GM18507 (cell line): ENCODE measurements at regions not wholly inside any gene's neighbourhood (a gene's known extent, or its start where the extent isn't known, plus 50 kb on each side); places are given as distances from the start of the nearest gene placed in this dataset.

Source experiments
- DNase-seq: peaks from one replicate; pipeline ENCODE4 v3.0.0; 2011; ENCODE audit warnings: low read depth; ENCODE audit not compliant: insufficient read length; ENCODE audit errors: extremely low spot score
- FAIRE-seq: peaks from 2 replicates; lab custom pipeline; 2011; peaks lifted over from hg19 to GRCh38; lab: Jason Lieb, UNC

DNA sequence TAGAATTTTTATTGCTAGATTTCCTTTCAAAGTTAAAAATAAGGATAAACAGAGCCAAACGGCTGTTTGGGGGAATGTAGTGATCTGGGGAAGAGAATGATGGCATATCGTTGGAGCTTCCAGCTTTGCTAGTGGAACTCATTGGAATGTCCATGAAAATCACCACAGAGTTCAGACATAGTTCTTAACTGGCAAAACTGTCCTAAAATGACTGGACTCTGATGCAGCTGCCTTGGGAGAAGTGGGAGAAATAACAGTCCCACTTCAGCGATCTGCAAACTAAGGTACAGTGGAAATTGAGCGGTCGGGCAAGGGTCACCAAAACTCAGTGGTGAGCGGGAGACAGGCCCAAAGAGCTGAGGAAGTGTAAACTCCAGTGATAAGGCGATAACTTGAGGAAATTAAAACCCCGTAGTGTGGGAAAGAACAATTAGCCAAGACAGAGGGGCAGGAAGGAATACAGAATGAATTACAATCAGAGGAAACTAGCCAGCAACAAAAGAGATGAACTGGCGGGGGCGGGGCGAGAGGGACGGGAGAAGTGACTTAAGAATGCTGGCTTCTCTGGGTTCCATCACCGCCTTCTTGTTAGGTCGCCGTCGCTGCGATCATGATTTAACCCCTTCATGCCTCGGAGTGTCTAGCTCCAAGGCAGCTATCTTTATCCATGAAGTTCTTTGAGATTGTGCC, 89.8 kb upstream of the ARHGAP29 start:
- FAIRE-seq = no peak
- no peak for DNase-seq

DNA sequence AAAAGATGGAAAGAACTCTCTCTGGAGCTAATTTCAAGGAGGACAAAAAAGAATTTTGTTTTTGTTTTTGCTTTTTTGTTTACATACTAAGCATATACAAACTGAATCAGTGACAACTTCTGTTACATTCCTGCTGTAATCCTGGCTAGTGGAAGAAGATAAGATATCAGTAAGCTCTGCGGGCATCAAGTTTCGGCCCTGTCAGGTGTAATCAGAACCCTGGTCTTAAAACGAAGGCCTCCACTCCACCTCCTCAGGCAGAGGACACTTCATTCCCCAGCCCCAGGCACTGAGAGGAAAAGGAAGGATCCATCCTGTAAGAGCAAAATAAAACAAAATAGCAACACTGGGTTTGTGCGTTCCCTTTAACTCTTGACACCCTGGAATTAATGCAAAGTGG, 88.9 kb upstream of the ARHGAP29 start:
- DNase-seq (no peak), FAIRE-seq (no peak)

DNA sequence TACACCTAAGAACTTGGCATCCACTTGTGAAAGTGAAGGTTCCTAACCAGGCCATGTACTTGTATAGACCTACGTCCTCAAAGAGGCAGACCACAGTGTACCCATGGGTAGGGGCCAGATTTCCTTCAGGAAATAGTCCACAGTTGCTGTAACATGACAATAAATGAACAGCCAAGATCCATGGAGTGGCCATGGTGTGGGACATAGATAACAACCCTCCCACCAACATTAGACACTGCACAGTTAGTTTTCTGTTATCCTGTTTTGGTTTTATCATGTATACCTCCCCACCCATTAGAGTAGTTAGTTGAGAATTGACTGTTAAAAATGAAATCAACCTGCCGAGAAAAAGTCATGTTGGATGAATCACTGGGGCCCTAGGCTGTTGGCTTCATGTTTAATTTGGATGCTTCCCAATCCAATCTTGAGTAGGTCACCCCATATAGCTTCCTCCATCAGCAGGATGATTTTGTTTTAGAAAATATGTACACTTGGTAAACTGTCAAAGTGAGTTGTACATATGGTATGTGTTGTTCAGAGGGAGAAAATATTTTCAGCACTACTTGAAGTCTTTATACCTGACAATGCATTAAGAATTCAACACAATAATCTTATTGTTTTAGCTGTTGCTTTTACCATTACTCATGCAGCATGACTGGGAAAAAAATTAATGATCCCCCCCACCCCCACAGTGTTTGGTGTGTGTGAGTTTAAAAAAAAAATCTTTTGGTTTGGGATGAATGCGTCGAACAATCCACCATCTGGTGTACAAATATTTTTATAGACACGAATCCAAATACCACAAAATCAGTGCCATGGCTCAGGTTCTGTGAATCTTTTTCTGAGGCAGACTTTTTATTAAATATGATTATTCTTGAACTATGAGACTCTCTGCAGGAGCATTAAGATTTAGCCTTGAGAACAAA, 88.3 kb upstream of the ARHGAP29 start:
- no peak for DNase-seq
- no peak for FAIRE-seq

DNA sequence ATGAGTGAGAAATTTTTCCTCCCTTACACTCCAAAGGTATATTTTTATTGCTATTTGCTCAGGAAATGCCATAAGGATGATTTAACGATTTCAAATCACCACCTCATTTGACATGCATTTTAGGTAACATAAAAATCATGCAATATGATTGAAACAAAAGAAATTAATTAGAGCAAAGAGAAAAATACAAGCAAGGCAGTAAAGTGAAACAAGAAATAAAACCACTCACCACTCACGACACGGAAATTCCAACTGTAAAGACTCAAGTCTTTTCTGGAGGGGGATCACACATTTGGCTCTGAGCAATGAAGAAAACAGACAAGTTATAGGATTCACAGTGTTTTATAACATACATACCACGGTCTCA, 86.8 kb upstream of the ARHGAP29 start:
- DNase-seq = no peak
- no peak for FAIRE-seq

DNA sequence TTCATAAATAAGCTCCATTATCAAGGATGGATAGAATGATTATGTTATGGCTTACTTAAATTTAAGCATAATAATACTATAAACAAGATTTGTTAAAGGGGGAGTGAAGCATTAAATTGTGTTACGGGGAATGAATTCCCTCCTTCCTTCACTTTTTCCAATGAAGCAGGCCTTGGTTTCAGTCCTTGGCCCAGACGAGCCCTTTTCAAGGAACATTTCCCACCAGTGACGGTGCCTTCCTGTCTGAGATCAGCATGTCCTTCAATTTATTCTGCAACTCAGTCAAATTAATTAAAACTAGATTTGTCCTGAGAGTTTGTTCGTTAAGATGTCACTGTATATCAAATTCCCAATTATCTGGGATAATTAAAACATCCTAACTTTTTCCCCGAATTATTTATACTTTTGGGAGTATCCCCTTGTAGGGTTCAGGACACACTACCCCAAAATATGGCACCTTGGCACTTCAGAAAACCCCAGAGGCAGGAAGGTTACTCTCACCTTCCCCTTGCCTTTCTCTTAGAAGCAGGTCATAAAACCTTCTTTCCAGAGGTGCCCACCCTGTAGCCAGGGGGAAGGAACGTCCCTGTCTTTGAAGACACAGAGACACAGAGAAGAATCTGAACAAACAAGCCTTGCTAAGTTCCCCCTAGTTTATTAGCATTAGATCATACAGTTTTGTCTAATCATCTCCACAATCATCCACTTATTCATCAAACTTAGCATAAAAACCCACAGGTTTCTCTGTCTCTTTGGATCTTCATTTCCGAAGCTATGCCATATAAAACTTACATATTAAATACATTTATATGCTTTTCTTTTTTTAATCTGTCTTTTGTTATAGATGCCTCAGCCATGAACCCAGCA, 86.2 kb upstream of the ARHGAP29 start:
- DNase-seq = no peak
- FAIRE-seq = no peak

DNA sequence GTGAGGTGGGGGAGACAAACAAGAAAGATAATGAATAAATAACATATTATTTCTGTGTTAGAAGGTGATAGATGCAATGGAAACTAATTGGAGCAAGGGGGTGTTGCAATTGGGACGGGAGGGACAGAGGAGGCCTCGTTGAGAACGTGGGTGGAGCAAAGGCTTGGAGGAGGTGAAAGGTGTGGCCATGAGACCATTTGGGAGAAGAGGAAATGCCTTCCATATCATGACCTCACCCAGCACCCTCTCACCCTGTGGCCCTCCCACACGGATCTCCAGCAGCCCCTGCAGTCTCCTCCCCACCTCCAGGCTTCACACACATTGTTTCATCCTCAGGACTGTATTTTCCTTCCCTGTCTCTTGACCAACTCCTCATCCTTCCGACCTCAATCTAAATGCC, 85.3 kb upstream of the ARHGAP29 start:
- FAIRE-seq (no peak), DNase-seq (no peak)

DNA sequence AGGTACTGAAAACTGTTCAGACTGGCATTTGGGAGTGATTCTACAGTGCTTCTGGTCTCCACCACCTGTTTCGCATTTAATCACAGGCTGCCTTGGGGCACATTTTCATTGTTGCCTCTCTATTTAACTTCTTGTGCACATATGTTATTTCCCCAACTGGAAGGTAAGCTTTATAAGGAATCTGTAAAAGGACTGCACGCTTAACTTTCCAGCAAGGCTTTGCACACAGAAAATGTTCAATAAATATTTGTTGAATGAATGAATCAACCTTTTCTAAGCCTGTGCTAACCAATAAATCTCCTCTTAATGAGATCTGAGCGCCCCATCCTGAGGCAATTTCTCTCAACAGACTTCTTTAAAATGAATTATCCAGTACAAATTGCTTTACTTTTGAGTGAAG, 84.3 kb upstream of the ARHGAP29 start:
- no peak for FAIRE-seq
- DNase-seq = no peak

DNA sequence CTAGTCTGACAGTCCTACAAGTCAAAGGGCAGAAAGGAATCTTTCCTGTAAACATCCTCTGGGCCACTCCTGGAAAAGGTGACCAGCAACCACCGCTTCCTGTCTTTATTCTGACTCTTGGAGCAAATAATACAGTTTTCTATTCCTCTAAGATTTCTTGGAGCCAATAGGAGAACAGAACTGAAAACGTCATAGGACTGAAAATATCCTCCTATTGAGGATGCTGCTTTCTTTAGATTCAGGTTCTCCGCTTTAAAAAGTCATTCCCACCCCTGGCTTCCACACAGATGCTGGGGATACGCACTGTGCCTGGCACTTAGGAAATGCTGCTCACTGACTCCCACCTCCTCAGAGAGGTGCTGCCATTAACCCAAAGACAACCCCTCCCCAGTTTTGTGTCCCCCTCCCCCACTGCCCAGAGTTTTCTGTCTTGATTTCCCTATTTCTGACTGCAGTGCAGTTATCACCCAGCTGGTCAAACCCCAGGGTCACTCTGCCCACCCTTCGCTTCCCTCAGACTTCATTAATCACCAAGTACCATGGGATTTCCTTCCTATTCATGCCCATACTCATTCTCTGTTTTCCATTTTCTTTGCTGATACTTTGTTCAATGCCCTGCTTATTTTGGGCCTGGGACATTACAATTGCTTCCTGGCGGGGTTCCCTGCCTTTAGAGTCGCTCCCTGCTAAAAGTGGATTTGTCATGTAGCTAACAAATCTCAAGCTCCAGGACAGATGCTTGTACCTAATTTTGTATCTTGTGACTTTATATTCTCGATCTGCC, 82.1 kb upstream of the ARHGAP29 start:
- DNase-seq (no peak), FAIRE-seq (no peak)

DNA sequence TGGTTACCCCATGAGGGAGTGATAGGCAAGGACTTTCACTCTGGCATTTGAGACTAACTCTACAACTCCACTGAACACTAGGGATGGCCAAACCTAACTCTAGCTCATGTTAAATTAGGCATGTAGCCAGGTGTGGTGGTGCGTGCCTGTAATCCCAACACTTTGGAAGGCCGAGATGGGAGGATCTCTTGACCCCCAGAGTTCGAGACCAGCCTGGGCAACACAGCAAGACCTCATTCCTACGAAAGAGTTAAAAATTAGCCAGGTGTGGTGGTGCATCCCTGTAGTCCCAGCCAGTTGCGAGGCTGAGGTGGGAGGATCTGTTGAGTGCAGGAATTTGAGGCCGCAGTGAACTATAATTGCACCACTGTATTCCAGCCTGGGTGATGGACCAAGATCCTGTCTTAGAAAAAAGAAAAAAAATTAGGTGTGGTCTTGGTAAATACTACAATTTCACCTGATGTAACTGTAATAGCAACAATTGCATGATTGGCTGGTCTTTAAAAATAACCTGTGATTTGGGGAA, 81.2 kb upstream of the ARHGAP29 start:
- FAIRE-seq (no peak), DNase-seq (no peak)

DNA sequence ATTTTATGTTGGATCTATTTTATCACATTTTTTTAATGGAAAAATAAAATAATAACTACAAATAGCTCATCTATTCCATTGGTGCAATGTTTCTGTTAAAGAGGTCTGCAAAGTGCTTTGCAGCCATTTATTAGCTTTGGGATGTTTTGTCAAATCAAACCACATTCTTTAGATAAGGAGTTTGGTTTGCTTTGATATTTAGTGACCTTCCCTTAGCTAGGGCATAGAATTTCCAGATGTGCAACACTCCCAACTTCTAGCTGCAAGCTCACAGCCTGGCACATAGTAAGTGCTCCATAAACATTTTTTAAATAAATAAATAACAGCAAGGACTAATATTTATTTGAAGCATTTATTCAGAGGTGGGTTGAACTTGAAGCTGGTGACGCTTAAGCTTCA, 80.4 kb upstream of the ARHGAP29 start:
- no peak for FAIRE-seq
- DNase-seq = no peak

DNA sequence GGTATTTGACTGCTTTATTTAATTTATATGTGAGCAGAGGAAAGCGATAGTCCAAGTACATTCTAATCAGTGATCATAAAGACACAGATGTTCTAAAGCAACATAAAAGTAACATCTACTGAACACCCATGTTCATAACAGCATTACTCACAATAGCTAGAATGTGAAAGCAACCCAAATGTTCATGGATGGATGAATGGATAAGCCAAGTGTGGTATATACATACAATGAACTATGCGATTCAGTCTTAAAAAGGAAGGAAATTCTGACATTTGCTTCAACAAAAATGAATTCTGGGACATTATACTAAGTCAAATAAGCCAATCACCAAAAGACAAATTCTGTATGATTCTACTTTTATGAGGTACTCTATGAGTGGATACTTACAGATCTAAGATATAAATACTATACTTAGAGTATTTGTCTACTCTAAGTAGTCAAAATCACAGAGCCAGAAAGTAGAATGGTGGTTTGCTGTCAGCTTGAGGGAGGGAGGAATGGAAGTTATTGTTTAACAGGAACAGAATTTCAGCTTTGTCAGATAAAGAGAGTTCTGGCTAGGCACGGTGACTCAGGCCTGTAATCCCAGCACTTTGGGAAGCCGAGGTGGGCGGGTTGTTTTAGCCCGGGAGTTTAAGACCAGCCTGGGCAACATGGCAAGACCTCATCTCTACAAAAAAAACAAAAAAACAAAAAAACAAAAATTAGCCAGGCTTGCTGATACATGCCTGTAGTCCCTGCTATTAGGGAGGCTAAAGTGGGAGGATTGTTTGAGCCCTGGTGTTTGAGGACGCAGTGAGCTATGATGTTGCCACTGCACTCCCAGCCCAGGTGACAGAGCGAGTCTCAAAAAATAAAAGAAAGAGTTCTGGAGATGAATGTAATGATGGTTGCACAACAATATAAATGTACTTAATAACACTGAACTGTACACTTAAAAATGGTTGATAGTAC, 79.7 kb upstream of the ARHGAP29 start:
- FAIRE-seq (no peak), DNase-seq (no peak)

DNA sequence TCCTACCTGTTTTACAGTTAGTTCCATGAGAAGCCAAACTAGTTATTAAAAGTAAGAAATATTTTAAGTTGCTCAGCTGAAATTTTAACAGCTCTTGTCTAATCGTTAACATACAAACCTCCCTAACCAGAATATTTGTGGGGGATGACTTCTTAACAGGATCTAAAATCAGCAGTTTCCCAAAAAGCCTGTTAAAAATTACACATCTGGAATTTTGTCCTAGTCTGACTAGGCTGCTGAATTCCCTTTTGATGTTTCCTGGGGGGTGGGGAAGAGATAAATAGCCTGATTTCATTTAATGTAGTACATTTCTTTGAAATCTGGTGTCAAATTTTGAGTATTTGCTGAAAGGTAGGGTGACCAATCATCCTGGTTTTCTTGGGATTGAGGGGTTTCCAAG, 78.8 kb upstream of the ARHGAP29 start:
- DNase-seq = no peak
- FAIRE-seq = no peak

DNA sequence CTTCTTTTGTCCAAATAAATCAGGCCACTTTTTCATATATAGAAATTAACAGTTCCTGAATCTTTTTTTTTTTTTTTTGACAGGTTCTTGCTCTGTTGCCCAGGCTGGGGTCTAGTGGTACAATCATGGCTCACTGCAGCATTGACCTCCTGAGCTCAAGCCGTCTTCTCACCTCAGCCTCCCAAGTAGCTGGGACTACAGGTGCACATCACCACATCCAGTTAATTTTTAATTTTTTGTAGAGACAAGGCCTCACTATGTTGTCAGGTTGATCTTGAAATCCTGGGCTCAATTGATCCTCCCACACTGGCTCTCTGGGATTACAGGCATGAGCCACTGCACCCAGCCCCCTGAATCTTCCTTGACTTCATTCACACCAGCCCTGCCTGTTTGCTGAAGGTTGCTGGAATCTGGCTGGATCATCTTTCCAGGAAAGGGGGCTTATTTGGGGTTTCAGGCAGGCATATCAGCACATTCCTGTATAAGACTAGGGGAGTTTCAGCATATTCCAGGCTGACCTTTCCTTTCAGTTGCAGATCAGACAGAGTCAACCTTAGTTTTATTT, 78.2 kb upstream of the ARHGAP29 start:
- DNase-seq (no peak), FAIRE-seq (no peak)

DNA sequence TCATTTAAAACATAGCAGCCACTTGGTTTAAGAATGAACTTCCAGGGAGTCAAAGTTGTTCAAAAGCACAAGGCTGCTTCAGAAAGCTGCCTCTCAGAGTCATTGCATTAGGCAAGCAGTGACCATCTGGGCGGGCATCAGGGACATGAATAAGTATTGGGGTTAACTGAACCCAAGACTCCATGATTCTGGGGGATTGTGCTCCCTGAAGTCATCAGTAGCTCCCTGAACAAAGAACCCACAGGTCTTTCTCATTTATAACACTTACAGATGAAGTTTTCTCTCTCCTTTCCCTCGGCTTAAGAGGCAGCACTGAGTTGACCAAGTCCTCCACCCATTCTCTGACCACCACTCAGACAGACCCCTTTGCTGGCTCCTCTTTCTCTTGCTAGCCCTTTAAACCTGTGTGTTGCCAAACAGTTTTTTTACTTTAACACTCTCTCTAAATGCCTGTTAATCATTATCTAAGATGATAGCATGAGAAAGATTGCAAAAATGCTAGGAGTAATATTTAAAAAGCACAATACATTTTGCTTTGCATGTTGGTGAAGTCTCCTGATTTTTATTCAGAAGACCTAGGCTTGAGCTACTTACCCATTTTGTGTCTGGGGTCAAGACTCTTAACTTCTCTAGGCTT, 77.0 kb upstream of the ARHGAP29 start:
- FAIRE-seq (no peak), DNase-seq (no peak)

DNA sequence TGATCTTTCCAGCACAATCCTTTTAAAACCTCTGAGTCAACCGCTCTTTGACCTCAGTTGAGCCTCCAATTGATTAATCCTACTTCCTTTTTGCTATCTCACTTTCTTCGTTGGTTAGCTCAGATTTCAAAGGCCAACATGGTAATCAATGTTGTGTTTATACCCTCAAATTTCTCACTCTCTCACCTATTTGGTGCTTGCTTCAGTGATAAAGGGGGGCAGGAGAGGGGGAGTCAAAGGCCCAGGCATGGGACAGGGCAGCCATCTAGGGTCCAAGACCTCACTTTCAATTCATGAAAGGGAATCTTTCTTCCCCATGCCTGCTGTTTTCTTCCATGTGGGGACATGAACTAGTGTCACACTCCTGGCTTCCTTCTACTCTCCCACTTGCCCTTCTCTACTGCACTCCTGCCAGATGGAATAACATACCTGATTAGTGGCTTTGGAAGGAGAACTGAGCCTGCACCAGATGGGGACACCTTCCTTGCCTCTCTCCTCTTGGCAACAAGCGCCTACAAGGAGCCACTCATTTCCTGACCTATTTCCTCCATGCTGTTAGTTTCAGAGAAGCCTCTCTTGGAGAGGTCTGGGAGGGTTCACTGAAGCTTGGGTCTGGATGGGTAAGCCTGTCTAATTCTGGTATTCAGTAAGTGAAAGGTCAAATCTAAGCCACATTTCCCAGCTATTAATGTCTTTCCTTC, 73.3 kb upstream of the ARHGAP29 start:
- no peak for DNase-seq
- no peak for FAIRE-seq

DNA sequence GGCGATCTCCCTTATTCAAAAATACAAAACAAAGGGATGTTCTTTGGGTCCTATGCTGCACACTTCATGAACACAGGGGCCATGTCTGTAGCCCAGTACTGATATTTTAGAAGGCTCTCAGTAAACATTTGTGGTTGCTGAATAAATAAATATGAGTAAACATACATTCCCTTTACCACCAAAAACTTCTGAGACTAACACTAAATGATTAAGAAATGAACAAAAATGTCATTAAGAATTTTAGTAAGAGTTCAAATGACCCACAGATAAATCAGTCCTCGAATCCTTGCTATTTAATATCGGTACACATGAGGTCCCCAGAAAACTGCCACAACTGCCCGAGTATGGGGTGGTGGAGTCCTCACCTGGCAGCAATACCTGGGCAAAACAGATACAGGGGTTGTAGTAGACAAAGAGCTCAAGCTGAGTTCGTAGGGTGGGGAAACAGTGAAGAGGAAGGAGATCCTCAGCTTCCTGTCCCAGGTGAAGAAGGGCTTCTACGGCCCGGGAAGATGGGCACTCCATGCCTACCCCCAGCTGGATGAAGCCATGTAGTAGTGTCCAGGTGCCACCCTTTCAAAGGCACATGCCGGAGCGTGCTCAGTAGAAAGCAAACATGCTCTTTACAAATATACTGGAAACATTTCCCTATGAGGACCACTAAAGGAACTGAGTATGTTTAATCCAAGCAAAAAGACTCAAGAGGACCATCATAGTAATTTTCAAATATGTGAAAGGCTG, 72.6 kb upstream of the ARHGAP29 start:
- DNase-seq = no peak
- no peak for FAIRE-seq
